PC-3 (cell line): ENCODE measurements at regions not wholly inside any gene's neighbourhood (a gene's known extent, or its start where the extent isn't known, plus 50 kb on each side); places are given as distances from the start of the nearest gene placed in this dataset.

Experiments used
- CTCF ChIP-seq: fragments of 300-600 bp; sonication (generic); conservative IDR thresholded peaks from 2 replicates; pipeline ENCODE4 v1.5.1; 2017; ENCODE audit warnings: antibody characterized with exemption, low read depth, mild to moderate bottlenecking, low read length
- EZH2 ChIP-seq: fragments of 300-600 bp; sonication (generic); IDR thresholded peaks from one replicate; pipeline ENCODE4 v1.6.1; 2017; ENCODE audit warnings: antibody characterized with exemption, mild to moderate bottlenecking, low read length; ENCODE audit not compliant: unreplicated experiment

GRCh38 chr9:102768002-102768401 lies 227.1 kb upstream of the CYLC2 start:
- TF ChIP-seq CTCF (no peak), EZH2 (no peak)
